ENCODE measurements at regions not wholly inside any gene's neighbourhood (a gene's known extent, or its start where the extent isn't known, plus 50 kb on each side); places are given as distances from the start of the nearest gene placed in this dataset.

DNA sequence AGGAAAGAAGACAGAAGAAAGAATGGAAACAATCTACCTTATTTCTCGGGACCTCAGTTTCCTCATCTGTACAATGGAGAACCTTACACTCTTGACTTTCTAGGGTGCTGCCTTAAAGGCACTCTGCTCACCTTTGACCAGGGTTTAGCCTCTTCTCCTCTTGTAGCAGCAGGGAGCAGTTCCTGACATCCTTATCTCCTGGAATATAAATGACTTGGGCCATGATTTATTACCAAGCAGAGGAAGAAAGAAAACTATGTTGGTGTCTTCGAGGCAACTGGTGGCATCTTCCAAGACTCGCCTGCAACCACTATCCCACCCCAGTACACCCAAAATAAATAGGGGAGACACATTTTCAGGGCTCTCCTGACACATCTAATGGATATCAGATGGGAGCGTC is 314.2 kb downstream of the BUD13 start:
- no peaks in the 10 kb centered on the region for H3K36me3 ChIP-seq (ENCODE audit: insufficient read depth, low read length)
- no peaks in the 10 kb centered on the region for H3K27me3 ChIP-seq (ENCODE audit: insufficient read depth, low read depth, low read length)
- TF ChIP-seq RAD21 (conservative IDR thresholded peaks at IDR 0.05) (no peak), MXI1 (conservative IDR thresholded peaks at IDR 0.05; ENCODE audit: poor library complexity, severe bottlenecking) (no peak), EP300 (conservative IDR thresholded peaks at IDR 0.05; ENCODE audit: poor library complexity, severe bottlenecking) (no peak), EZH2 (IDR thresholded peaks at IDR 0.05; ENCODE audit: borderline replicate concordance, insufficient read depth, low read length, poor library complexity, severe bottlenecking) (no peak), POLR2AphosphoS5 (IDR thresholded peaks at IDR 0.05) (no peak), TAF1 (IDR thresholded peaks at IDR 0.05; ENCODE audit: low read depth) (no peak), SMC3 (conservative IDR thresholded peaks at IDR 0.05; ENCODE audit: poor library complexity) (no peak)
- TF ChIP-seq, protein P1, sequence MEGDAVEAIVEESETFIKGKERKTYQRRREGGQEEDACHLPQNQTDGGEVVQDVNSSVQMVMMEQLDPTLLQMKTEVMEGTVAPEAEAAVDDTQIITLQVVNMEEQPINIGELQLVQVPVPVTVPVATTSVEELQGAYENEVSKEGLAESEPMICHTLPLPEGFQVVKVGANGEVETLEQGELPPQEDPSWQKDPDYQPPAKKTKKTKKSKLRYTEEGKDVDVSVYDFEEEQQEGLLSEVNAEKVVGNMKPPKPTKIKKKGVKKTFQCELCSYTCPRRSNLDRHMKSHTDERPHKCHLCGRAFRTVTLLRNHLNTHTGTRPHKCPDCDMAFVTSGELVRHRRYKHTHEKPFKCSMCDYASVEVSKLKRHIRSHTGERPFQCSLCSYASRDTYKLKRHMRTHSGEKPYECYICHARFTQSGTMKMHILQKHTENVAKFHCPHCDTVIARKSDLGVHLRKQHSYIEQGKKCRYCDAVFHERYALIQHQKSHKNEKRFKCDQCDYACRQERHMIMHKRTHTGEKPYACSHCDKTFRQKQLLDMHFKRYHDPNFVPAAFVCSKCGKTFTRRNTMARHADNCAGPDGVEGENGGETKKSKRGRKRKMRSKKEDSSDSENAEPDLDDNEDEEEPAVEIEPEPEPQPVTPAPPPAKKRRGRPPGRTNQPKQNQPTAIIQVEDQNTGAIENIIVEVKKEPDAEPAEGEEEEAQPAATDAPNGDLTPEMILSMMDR (IDR thresholded peaks at IDR 0.05; ENCODE audit: poor library complexity, severe bottlenecking), result no peak
- TF ChIP-seq, protein P2, sequence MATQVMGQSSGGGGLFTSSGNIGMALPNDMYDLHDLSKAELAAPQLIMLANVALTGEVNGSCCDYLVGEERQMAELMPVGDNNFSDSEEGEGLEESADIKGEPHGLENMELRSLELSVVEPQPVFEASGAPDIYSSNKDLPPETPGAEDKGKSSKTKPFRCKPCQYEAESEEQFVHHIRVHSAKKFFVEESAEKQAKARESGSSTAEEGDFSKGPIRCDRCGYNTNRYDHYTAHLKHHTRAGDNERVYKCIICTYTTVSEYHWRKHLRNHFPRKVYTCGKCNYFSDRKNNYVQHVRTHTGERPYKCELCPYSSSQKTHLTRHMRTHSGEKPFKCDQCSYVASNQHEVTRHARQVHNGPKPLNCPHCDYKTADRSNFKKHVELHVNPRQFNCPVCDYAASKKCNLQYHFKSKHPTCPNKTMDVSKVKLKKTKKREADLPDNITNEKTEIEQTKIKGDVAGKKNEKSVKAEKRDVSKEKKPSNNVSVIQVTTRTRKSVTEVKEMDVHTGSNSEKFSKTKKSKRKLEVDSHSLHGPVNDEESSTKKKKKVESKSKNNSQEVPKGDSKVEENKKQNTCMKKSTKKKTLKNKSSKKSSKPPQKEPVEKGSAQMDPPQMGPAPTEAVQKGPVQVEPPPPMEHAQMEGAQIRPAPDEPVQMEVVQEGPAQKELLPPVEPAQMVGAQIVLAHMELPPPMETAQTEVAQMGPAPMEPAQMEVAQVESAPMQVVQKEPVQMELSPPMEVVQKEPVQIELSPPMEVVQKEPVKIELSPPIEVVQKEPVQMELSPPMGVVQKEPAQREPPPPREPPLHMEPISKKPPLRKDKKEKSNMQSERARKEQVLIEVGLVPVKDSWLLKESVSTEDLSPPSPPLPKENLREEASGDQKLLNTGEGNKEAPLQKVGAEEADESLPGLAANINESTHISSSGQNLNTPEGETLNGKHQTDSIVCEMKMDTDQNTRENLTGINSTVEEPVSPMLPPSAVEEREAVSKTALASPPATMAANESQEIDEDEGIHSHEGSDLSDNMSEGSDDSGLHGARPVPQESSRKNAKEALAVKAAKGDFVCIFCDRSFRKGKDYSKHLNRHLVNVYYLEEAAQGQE (IDR thresholded peaks at IDR 0.05; ENCODE audit: borderline replicate concordance), result no peak
- H3K9me3 ChIP-seq (ENCODE audit: low read length), result no peaks in the 10 kb centered on the region
- no peak overlapping the region for H3K9ac ChIP-seq (ENCODE audit: low read length)
- H3K4me3 ChIP-seq (ENCODE audit: low read length), result no peak overlapping the region
- no peaks in the 10 kb centered on the region for H3K9me2 ChIP-seq (ENCODE audit: insufficient read depth, low read length)
- no peak overlapping the region for H2AFZ ChIP-seq (ENCODE audit: low read depth, low read length)
- H4K20me1 ChIP-seq (ENCODE audit: insufficient read depth), result no peaks in the 10 kb centered on the region
- peak overlapping the region; percentile 91 for H3K27ac ChIP-seq (ENCODE audit: low read length)
- no peaks in the 10 kb centered on the region for H3K79me2 ChIP-seq (replicated peaks; ENCODE audit: insufficient read depth, low read length)
- H3K4me2 ChIP-seq (ENCODE audit: low read length), result no peak overlapping the region
- peaks cover 9% of the 10 kb centered on the region for H3F3A ChIP-seq (ENCODE audit: insufficient read depth, low read length, poor library complexity, severe bottlenecking)

DNA sequence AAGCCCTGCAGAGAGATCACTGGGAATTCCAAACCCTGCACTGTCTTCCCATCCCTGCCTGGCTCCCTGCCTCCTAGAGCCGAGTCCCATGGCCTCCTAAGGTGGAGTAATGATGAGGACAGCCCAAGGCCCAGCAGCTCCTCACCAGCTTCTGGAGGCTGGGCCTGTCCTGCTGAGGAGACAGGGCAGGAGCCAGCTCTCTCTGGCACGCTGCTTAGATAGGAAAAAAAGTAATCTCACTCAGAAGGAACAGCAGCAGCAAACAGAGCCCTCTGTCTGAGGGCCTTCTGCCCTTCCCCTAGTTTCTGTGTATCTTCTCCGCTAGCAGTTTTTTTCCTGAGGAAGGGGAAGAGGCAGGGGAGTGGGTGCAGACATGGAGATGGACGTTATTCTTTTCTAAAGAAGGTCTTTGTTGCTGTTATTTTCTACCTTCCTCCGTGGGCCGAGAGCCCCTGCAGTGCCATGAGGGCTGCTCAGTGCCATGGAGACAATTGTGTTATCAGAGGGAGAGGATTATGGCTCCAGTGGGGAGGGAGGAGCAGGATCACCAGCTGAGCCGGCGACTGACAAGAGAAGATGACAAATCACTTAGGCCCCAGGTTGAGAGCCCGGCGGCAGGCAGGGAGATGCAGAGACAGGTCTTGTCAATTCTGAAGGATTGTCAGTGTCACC is 315.3 kb downstream of the BUD13 start:
- peak overlapping the region; percentile 47 for H3K4me3 ChIP-seq (ENCODE audit: low read length)
- no peaks in the 10 kb centered on the region for H4K20me1 ChIP-seq (ENCODE audit: insufficient read depth)
- peak overlapping the region; percentile 62 for H3K9ac ChIP-seq (ENCODE audit: low read length)
- H3K4me2 ChIP-seq (ENCODE audit: low read length), result peak overlapping the region; percentile 41
- H3F3A ChIP-seq (ENCODE audit: insufficient read depth, low read length, poor library complexity, severe bottlenecking), result peaks cover 9% of the 10 kb centered on the region
- no peaks in the 10 kb centered on the region for H3K9me2 ChIP-seq (ENCODE audit: insufficient read depth, low read length)
- TF ChIP-seq EZH2 (IDR thresholded peaks at IDR 0.05; ENCODE audit: borderline replicate concordance, insufficient read depth, low read length, poor library complexity, severe bottlenecking) (no peak), POLR2AphosphoS5 (IDR thresholded peaks at IDR 0.05) (peak; percentile 86), SMC3 (conservative IDR thresholded peaks at IDR 0.05; ENCODE audit: poor library complexity) (peak; percentile 56), EP300 (conservative IDR thresholded peaks at IDR 0.05; ENCODE audit: poor library complexity, severe bottlenecking) (peak; percentile 93), TAF1 (IDR thresholded peaks at IDR 0.05; ENCODE audit: low read depth) (peak; percentile 13), MXI1 (conservative IDR thresholded peaks at IDR 0.05; ENCODE audit: poor library complexity, severe bottlenecking) (no peak), RAD21 (conservative IDR thresholded peaks at IDR 0.05) (peak; percentile 59)
- H3K79me2 ChIP-seq (replicated peaks; ENCODE audit: insufficient read depth, low read length), result no peaks in the 10 kb centered on the region
- H2AFZ ChIP-seq (ENCODE audit: low read depth, low read length), result peak overlapping the region; percentile 15
- no peaks in the 10 kb centered on the region for H3K36me3 ChIP-seq (ENCODE audit: insufficient read depth, low read length)
- no peaks in the 10 kb centered on the region for H3K27me3 ChIP-seq (ENCODE audit: insufficient read depth, low read depth, low read length)
- H3K9me3 ChIP-seq (ENCODE audit: low read length), result no peaks in the 10 kb centered on the region
- peak overlapping the region; percentile 91 for H3K27ac ChIP-seq (ENCODE audit: low read length)

Measured in neural cell (in vitro differentiated cells).